ENCODE measurements at regions not wholly inside any gene's neighbourhood (a gene's known extent, or its start where the extent isn't known, plus 50 kb on each side); places are given as distances from the start of the nearest gene placed in this dataset.

DNA sequence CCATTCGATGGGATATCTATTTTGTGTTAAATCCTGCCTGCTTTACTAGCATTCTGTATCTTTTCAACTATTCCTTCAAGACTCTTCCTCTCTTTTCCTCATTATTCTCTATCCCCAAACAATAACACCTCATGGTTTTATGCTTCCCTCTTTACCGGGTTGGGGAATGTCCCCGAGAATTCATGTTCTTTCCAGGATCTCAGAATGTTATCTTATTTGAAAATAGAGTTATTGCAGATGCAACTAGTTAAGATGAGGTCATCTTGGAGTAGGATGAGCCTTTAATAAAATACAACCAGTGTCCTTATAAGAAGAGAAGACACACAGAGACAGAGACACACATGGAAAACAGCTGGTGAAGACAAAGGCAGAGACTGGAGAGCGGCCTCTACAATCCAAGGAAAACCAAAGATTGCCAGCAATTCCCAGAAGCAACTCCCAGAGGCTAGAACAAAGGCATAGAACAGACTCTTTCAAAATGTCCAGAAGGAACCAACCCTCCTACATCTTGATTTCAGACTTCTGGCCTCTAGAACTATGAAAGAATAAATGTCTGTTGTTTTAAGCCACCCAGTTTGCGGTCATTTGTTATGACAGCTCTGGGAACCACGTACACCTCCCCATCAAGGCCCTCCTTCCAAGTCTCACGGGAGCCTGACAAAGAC lies 126.8 kb upstream of the TNFAIP3 start:
- Histone ChIP-seq H3K79me2 (ENCODE audit: control insufficient read depth, insufficient read depth, low read length) (no peaks in the 10 kb centered on the region), H3K27me3 (ENCODE audit: control insufficient read depth, insufficient read depth, low read length) (no peaks in the 10 kb centered on the region), H3K4me1 (ENCODE audit: control insufficient read depth, extremely low read depth, insufficient read depth, low read length) (no peaks in the 10 kb centered on the region), H3K36me3 (ENCODE audit: control insufficient read depth, insufficient read depth, low read length) (no peaks in the 10 kb centered on the region), H3K9me3 (ENCODE audit: control insufficient read depth, insufficient read depth, low read depth, low read length) (no peaks in the 10 kb centered on the region), H3K27ac (ENCODE audit: insufficient read depth, low read length) (no peak overlapping the region), H3K9ac (ENCODE audit: insufficient read depth, low read length) (no peak overlapping the region), H2AFZ (ENCODE audit: low read length) (no peak overlapping the region), H4K20me1 (ENCODE audit: control insufficient read depth, extremely low read depth, insufficient read depth, low read length) (no peaks in the 10 kb centered on the region), H3K4me2 (ENCODE audit: extremely low read depth, insufficient read depth, low read length) (no peak overlapping the region), H3K4me3 (replicated peaks in 1 of 4; ENCODE audit: control extremely low read depth in 1 of 4, insufficient read depth in 1 of 4, low read depth in 3 of 4, low read length in 4 of 4) (no peak overlapping the region)
- no peak for DNase-seq (ENCODE audit: low read depth in 2 of 2)
- no peak for TF ChIP-seq EZH2 (IDR thresholded peaks at IDR 0.05; ENCODE audit: low read length, missing control alignments)
- TF ChIP-seq, protein P1, sequence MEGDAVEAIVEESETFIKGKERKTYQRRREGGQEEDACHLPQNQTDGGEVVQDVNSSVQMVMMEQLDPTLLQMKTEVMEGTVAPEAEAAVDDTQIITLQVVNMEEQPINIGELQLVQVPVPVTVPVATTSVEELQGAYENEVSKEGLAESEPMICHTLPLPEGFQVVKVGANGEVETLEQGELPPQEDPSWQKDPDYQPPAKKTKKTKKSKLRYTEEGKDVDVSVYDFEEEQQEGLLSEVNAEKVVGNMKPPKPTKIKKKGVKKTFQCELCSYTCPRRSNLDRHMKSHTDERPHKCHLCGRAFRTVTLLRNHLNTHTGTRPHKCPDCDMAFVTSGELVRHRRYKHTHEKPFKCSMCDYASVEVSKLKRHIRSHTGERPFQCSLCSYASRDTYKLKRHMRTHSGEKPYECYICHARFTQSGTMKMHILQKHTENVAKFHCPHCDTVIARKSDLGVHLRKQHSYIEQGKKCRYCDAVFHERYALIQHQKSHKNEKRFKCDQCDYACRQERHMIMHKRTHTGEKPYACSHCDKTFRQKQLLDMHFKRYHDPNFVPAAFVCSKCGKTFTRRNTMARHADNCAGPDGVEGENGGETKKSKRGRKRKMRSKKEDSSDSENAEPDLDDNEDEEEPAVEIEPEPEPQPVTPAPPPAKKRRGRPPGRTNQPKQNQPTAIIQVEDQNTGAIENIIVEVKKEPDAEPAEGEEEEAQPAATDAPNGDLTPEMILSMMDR (conservative IDR thresholded peaks at IDR 0.05 in 1 of 2, IDR thresholded peaks at IDR 0.05 in 1 of 2; ENCODE audit: low read depth in 1 of 2, low read length in 2 of 2) = no peak

DNA sequence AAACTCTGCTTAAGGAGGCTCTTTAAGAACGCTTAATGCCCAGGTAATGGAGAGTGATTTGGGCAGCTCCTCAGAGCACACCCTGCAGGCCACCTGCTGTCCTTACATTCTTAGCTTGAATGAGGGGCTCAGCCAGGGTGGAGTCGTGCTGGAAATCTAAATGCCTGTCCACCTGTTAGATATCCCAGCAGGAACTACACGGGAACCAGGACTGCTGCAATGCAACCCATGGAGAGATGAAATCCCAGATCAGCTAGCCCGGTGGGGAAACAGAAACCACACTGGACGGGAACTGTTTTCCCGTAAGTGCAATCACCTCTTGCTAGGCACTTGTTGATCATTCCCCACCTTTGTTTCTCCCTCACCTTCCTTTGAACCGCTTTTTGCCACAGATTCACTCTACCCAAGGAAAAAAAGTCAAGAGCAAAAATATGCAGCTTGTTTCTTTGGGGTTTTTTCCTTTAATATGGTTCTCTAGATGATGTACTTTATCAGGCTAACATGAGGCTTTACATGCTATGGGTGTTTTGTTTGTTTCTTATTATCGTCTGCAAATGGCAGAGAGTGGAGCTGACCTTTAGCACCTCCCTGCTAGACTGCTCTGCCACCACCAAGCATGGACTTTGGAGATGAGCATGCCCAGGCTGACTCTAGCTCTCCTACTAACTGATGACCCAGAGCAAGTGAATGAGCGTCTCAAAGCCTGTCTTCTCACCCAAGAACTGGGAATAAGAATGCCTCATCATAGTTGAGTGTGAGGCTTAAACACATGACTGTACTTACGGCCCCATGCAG lies 125.9 kb upstream of the TNFAIP3 start:
- no peak overlapping the region for H3K4me3 ChIP-seq (replicated peaks in 1 of 4; ENCODE audit: control extremely low read depth in 1 of 4, insufficient read depth in 1 of 4, low read depth in 3 of 4, low read length in 4 of 4)
- H3K27ac ChIP-seq (ENCODE audit: insufficient read depth, low read length) = no peak overlapping the region
- H3K79me2 ChIP-seq (ENCODE audit: control insufficient read depth, insufficient read depth, low read length) = no peaks in the 10 kb centered on the region
- H3K36me3 ChIP-seq (ENCODE audit: control insufficient read depth, insufficient read depth, low read length) = no peaks in the 10 kb centered on the region
- no peak for TF ChIP-seq EZH2 (IDR thresholded peaks at IDR 0.05; ENCODE audit: low read length, missing control alignments)
- TF ChIP-seq, protein P1 (conservative IDR thresholded peaks at IDR 0.05 in 1 of 2, IDR thresholded peaks at IDR 0.05 in 1 of 2; ENCODE audit: low read depth in 1 of 2, low read length in 2 of 2) = no peak
- H2AFZ ChIP-seq (ENCODE audit: low read length) = no peak overlapping the region
- H3K4me2 ChIP-seq (ENCODE audit: extremely low read depth, insufficient read depth, low read length) = no peak overlapping the region
- H3K9me3 ChIP-seq (ENCODE audit: control insufficient read depth, insufficient read depth, low read depth, low read length) = no peaks in the 10 kb centered on the region
- no peaks in the 10 kb centered on the region for H3K27me3 ChIP-seq (ENCODE audit: control insufficient read depth, insufficient read depth, low read length)
- no peak overlapping the region for H3K9ac ChIP-seq (ENCODE audit: insufficient read depth, low read length)
- H4K20me1 ChIP-seq (ENCODE audit: control insufficient read depth, extremely low read depth, insufficient read depth, low read length) = no peaks in the 10 kb centered on the region
- DNase-seq (ENCODE audit: low read depth in 2 of 2) = no peak
- no peaks in the 10 kb centered on the region for H3K4me1 ChIP-seq (ENCODE audit: control insufficient read depth, extremely low read depth, insufficient read depth, low read length)

DNA sequence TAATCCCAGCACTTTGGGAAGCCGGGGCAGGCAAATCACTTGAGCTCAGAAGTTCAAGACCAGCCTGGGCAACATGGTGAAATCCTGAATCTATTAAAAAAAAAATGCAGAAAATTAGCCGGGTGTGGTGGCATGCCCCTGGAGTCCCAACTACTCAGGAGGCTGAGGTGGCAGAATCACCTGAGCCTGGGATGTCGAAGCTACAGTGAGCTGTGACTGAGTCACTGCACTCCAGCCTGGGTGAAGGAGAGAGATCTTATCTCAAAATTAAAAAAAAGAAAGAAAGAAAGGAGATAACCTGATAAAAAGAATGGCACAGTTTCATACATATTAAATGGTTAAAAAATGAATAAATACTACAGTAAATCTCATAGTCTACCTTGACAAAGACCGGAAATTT lies 123.6 kb upstream of the TNFAIP3 start:
- Histone ChIP-seq H3K27ac (ENCODE audit: insufficient read depth, low read length) (no peak overlapping the region), H3K9me3 (ENCODE audit: control insufficient read depth, insufficient read depth, low read depth, low read length) (no peaks in the 10 kb centered on the region), H3K79me2 (ENCODE audit: control insufficient read depth, insufficient read depth, low read length) (no peaks in the 10 kb centered on the region), H3K4me2 (ENCODE audit: extremely low read depth, insufficient read depth, low read length) (no peak overlapping the region), H4K20me1 (ENCODE audit: control insufficient read depth, extremely low read depth, insufficient read depth, low read length) (no peaks in the 10 kb centered on the region), H3K4me1 (ENCODE audit: control insufficient read depth, extremely low read depth, insufficient read depth, low read length) (no peaks in the 10 kb centered on the region), H3K27me3 (ENCODE audit: control insufficient read depth, insufficient read depth, low read length) (no peaks in the 10 kb centered on the region), H2AFZ (ENCODE audit: low read length) (no peak overlapping the region), H3K4me3 (replicated peaks in 1 of 4; ENCODE audit: control extremely low read depth in 1 of 4, insufficient read depth in 1 of 4, low read depth in 3 of 4, low read length in 4 of 4) (no peak overlapping the region), H3K36me3 (ENCODE audit: control insufficient read depth, insufficient read depth, low read length) (no peaks in the 10 kb centered on the region), H3K9ac (ENCODE audit: insufficient read depth, low read length) (no peak overlapping the region)
- DNase-seq (ENCODE audit: low read depth in 2 of 2) = no peak
- TF ChIP-seq, protein P1 (conservative IDR thresholded peaks at IDR 0.05 in 1 of 2, IDR thresholded peaks at IDR 0.05 in 1 of 2; ENCODE audit: low read depth in 1 of 2, low read length in 2 of 2) = no peak
- TF ChIP-seq EZH2 (IDR thresholded peaks at IDR 0.05; ENCODE audit: low read length, missing control alignments) = no peak
